Stomach (tissue), 4 donors: ENCODE measurements at regions not wholly inside any gene's neighbourhood (a gene's known extent, or its start where the extent isn't known, plus 50 kb on each side); places are given as distances from the start of the nearest gene placed in this dataset.

ENCODE experiments used
- CTCF ChIP-seq, 7 experiments: fragments of 450-650 bp in 4 of 7; fragments of 200-600 bp in 3 of 7; sonication (generic) in 3 of 7; IDR thresholded peaks; one replicate each; pipeline ENCODE4 v1.5.1; 2016 to 2019; ENCODE audit warnings: antibody characterized with exemption in 7 of 7, control low read depth in 2 of 7, mild to moderate bottlenecking in 1 of 7
- EP300 ChIP-seq: sonication (generic); formaldehyde crosslinking; IDR thresholded peaks from one replicate; pipeline ENCODE4 v1.6.1; 2017; ENCODE audit warnings: antibody characterized with exemption
- POLR2A ChIP-seq, 4 donors: fragments of 450-650 bp; IDR thresholded peaks; one replicate each; pipeline ENCODE4 v1.6.1; 2016; ENCODE audit warnings: antibody characterized with exemption in 4 of 4, control low read depth in 2 of 4, mild to moderate bottlenecking in 1 of 4, moderate library complexity in 1 of 4
- POLR2AphosphoS5 ChIP-seq, 3 donors: sonication (generic); formaldehyde crosslinking; IDR thresholded peaks; one replicate each; pipeline ENCODE4 v1.6.1; 2016; ENCODE audit warnings: antibody characterized with exemption in 3 of 3

- TF ChIP-seq CTCF (IDR thresholded peaks at IDR 0.05) (no peak), POLR2A (IDR thresholded peaks at IDR 0.05) (no peak), POLR2AphosphoS5 (IDR thresholded peaks at IDR 0.05) (no peak), EP300 (no peak)
These were observed 100.7 kb upstream of the FAM9C start for GRCh38 chrX:13144927-13145655.
